OCI-LY3 (cell line): ENCODE measurements at regions not wholly inside any gene's neighbourhood (a gene's known extent, or its start where the extent isn't known, plus 50 kb on each side); places are given as distances from the start of the nearest gene placed in this dataset.

Experiments used
- H2AFZ ChIP-seq: fragments of 200-600, 300-600 bp; shearing (Covaris generic); 2 replicates; pipeline ENCODE4 v1.6.0; 2014; ENCODE audit warnings: antibody characterized with exemption, low read depth, low read length
- H3K27ac ChIP-seq: fragments of 200-600, 300-600 bp; sonication (generic); 2 replicates; pipeline ENCODE4 v1.5.1; 2014; ENCODE audit warnings: mild to moderate bottlenecking, low read length, moderate library complexity, mixed read lengths
- H3K27me3 ChIP-seq: fragments of 200-600, 300-600 bp; sonication (generic); 2 replicates; pipeline ENCODE4 v1.6.1; 2014; ENCODE audit warnings: low read depth, low read length, mixed read lengths
- H3K36me3 ChIP-seq: fragments of 200-600, 300-600 bp; sonication (generic); replicated peaks from 2 replicates; pipeline ENCODE3; 2014; ENCODE audit warnings: low read depth, low read length, mixed read lengths
- H3K4me1 ChIP-seq: fragments of 300-600, 200-600 bp; sonication (generic); 2 replicates; pipeline ENCODE4 v1.6.1; 2014; ENCODE audit warnings: low read length, mixed read lengths
- H3K4me2 ChIP-seq: fragments of 200-600, 300-600 bp; sonication (generic); 2 replicates; pipeline ENCODE4 v1.6.1; 2014; ENCODE audit warnings: low read length, mixed read lengths
- H3K4me3 ChIP-seq: fragments of 300-600, 200-600 bp; sonication (generic); 2 replicates; pipeline ENCODE4 v1.5.1; 2014; ENCODE audit warnings: antibody characterized with exemption, mild to moderate bottlenecking, low read length, moderate library complexity
- H3K79me2 ChIP-seq: fragments of 300-600, 200-600 bp; shearing (Covaris generic); 2 replicates; pipeline ENCODE4 v1.6.1; 2014; ENCODE audit warnings: mild to moderate bottlenecking, low read length, mixed read lengths
- H3K9ac ChIP-seq: fragments of 300-600, 200-600 bp; shearing (Covaris generic); 2 replicates; pipeline ENCODE4 v1.6.0; 2014; ENCODE audit warnings: mild to moderate bottlenecking, low read length, moderate library complexity
- H3K9me3 ChIP-seq: fragments of 200-600, 300-600 bp; shearing (Covaris generic); 2 replicates; pipeline ENCODE4 v1.6.1; 2014; ENCODE audit warnings: low read length, mixed read lengths; ENCODE audit not compliant: insufficient read depth
- H4K20me1 ChIP-seq: fragments of 200-600, 300-600 bp; sonication (generic); 2 replicates; pipeline ENCODE4 v1.6.1; 2016; ENCODE audit warnings: low read length, mixed read lengths; ENCODE audit not compliant: insufficient read depth
- CTCF ChIP-seq: fragments of 200-600, 300-600 bp; sonication (generic); IDR thresholded peaks from 2 replicates; pipeline ENCODE4 v1.5.1; 2014; ENCODE audit warnings: antibody characterized with exemption, low read length, low read depth
- EZH2phosphoT487 ChIP-seq: fragments of 200-600 bp; shearing (Covaris generic); IDR thresholded peaks from 2 replicates; pipeline ENCODE4 v1.6.1; 2018; ENCODE audit warnings: antibody characterized with exemption, mixed run types, low read depth

GRCh38 chrX:53743244-53743643, 56.7 kb upstream of the HUWE1 start:
- Histone ChIP-seq H2AFZ (no peak overlapping the region), H3K79me2 (no peaks in the 10 kb centered on the region), H3K4me1 (no peaks in the 10 kb centered on the region), H3K9me3 (no peaks in the 10 kb centered on the region), H3K36me3 (no peaks in the 10 kb centered on the region), H3K27ac (no peak overlapping the region), H4K20me1 (no peaks in the 10 kb centered on the region), H3K4me3 (no peak overlapping the region), H3K4me2 (no peak overlapping the region), H3K9ac (no peak overlapping the region), H3K27me3 (no peaks in the 10 kb centered on the region)
- TF ChIP-seq CTCF (no peak), EZH2phosphoT487 (no peak)

- Histone ChIP-seq H2AFZ (no peak overlapping the region), H3K36me3 (no peaks in the 10 kb centered on the region), H3K9ac (no peak overlapping the region), H3K4me1 (peaks cover 8% of the 10 kb centered on the region), H3K4me2 (no peak overlapping the region), H3K4me3 (no peak overlapping the region), H3K9me3 (no peaks in the 10 kb centered on the region), H3K79me2 (no peaks in the 10 kb centered on the region), H4K20me1 (no peaks in the 10 kb centered on the region), H3K27ac (no peak overlapping the region), H3K27me3 (no peaks in the 10 kb centered on the region)
- TF ChIP-seq CTCF (no peak), EZH2phosphoT487 (no peak)
Observed at GRCh38 chrX:53738370-53738906, 51.9 kb upstream of the HUWE1 start.
